GM18861 (cell line): ENCODE measurements at regions not wholly inside any gene's neighbourhood (a gene's known extent, or its start where the extent isn't known, plus 50 kb on each side); places are given as distances from the start of the nearest gene placed in this dataset.
A peak's percentile ranks its signal among the peaks of the same experiment; 100 is the strongest.

ENCODE experiments used
- ATAC-seq: cut with Tn5 transposase; IDR thresholded peaks from one replicate; pipeline ENCODE4 v1.9.1; 2021; ENCODE audit not compliant: unreplicated experiment

GRCh38 chr2:203812294-203813221 lies 55.0 kb upstream of the CTLA4 start:
- no peak for ATAC-seq

- ATAC-seq, result no peak
These were observed 53.9 kb upstream of the CTLA4 start for GRCh38 chr2:203813684-203814083.

GRCh38 chr2:203814661-203815540 lies 52.7 kb upstream of the CTLA4 start:
- ATAC-seq, result peak; percentile 76

- ATAC-seq, result no peak
These were observed 52.1 kb upstream of the CTLA4 start for GRCh38 chr2:203815541-203815898.

GRCh38 chr2:203817147-203817546 lies 50.4 kb upstream of the CTLA4 start:
- no peak for ATAC-seq
